Fibroblast of pulmonary artery (primary cell): ENCODE measurements at regions not wholly inside any gene's neighbourhood (a gene's known extent, or its start where the extent isn't known, plus 50 kb on each side); places are given as distances from the start of the nearest gene placed in this dataset.

Experiments used
- DNase-seq: peaks from one replicate; pipeline ENCODE4 v3.0.0-alpha.2; 2010; ENCODE audit warnings: low read depth
- H3K4me3 ChIP-seq: replicated peaks from 2 replicates; pipeline ENCODE4 v1.5.1; 2011; ENCODE audit warnings: low read depth, mild to moderate bottlenecking, control low read depth, low read length, moderate library complexity
- CTCF ChIP-seq: IDR thresholded peaks from 2 replicates; pipeline ENCODE4 v1.5.1; 2011; ENCODE audit warnings: mild to moderate bottlenecking, control low read depth, low read length, inconsistent platforms; ENCODE audit errors: missing control alignments

GRCh38 chr11:115030166-115030565 is 351.8 kb downstream of the NXPE2 start:
- no peak overlapping the region for H3K4me3 ChIP-seq
- no peak for DNase-seq
- no peak for TF ChIP-seq CTCF

DNA sequence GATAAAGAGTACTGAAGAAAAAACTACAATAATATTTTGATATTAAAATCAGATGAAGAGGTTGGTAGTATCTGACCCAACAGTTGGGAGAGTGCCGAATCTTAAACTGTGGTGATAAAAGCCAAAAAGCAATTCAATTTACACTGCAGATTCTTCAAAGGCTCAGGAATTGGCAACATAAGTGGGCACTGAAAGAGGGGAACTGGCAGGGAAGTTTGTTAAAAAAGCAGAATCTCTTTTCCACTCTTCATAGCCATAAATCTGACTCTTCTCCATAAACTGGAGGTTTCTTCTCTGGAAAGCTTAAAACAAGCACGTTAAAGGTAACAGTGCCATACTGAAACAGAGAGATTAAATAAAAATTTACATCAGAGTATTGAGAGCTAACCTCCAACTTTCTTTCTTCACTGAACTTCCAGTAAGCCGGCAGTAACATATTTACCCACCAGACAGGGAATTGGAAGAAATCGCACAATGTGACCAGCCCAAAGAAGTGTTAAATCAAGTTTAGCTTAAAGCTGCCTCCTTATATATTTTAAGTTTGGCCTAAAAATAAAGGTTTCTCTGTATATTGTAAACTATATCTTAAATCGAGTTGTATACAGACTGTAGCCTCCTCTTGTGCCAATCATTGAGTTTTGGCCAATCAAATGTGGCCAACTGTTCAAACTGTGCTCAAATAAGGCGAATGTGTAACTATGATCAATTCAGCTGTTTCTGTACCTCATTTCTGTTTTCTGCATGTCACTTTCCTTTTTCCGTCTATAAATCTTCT is 358.3 kb downstream of the NXPE2 start:
- no peak overlapping the region for H3K4me3 ChIP-seq
- TF ChIP-seq CTCF, result no peak
- no peak for DNase-seq

DNA sequence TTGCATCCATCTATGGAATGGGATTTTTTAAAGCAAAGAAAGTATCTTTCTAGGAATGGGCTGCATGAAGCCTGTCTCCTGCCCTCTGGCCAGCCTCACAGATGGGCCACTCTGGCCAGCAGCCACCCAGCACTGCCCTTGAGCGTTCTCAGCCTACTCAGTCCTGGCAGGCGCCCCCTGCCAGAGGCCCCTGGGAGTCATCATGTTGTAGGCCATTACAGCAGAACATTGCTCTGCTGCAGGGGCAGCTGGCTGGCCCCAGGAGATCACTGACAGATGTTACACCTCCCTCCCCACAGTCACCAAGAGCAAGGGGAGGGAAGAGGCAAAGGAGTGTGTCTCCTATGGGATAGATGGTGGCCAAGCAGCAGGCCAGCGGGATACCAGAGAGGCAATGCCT is 363.7 kb downstream of the NXPE2 start:
- no peak for DNase-seq
- H3K4me3 ChIP-seq, result no peak overlapping the region
- TF ChIP-seq CTCF, result no peak

- no peak for DNase-seq
- no peak overlapping the region for H3K4me3 ChIP-seq
- TF ChIP-seq CTCF, result no peak
Observed at GRCh38 chr11:115047631-115048030, 369.3 kb downstream of the NXPE2 start.

GRCh38 chr11:115049796-115050195 is 371.5 kb downstream of the NXPE2 start:
- TF ChIP-seq CTCF, result no peak
- H3K4me3 ChIP-seq, result no peak overlapping the region

GRCh38 chr11:115050756-115051155 is 372.4 kb downstream of the NXPE2 start:
- no peak for DNase-seq
- no peak overlapping the region for H3K4me3 ChIP-seq
- no peak for TF ChIP-seq CTCF

More at GRCh38 chr11:115049796-115050195, 371.5 kb downstream of the NXPE2 start:
- DNase-seq, result no peak
